ENCODE measurements at regions not wholly inside any gene's neighbourhood (a gene's known extent, or its start where the extent isn't known, plus 50 kb on each side); places are given as distances from the start of the nearest gene placed in this dataset.

- POLR2A ChIA-PET: no interaction called here
- in situ Hi-C loops (cut with MboI): no loop called here
- Histone ChIP-seq H3K4me2 (ENCODE audit: control insufficient read depth, insufficient read depth) (no peak overlapping the region), H3K9ac (ENCODE audit: control insufficient read depth, insufficient read depth, low read length) (no peak overlapping the region), H3K4me3 (no peak overlapping the region), H3K9me3 (replicated peaks; ENCODE audit: control insufficient read depth, insufficient read depth, low read length) (no peaks in the 10 kb centered on the region), H3K4me1 (ENCODE audit: control insufficient read depth, insufficient read depth, low read length) (no peaks in the 10 kb centered on the region), H3K27me3 (replicated peaks in 1 of 2; ENCODE audit: control insufficient read depth in 2 of 2, insufficient read depth in 2 of 2, low read length in 1 of 2) (no peaks in the 10 kb centered on the region), H3K79me2 (ENCODE audit: control insufficient read depth, insufficient read depth, low read length) (no peaks in the 10 kb centered on the region), H3K36me3 (ENCODE audit: control insufficient read depth in 2 of 2, insufficient read depth in 2 of 2, low read length in 1 of 2) (no peaks in the 10 kb centered on the region), H4K20me1 (ENCODE audit: control insufficient read depth, insufficient read depth) (no peaks in the 10 kb centered on the region), H2AFZ (ENCODE audit: control insufficient read depth, low read depth, low read length) (no peak overlapping the region), H3K27ac (ENCODE audit: control insufficient read depth, insufficient read depth) (no peak overlapping the region)
- no peak for DNase-seq (ENCODE audit: low read depth, low spot score)
- CTCF ChIA-PET: no interaction called here
- no peak for FAIRE-seq
- SMC1A ChIA-PET (ENCODE audit: uncharacterized antibody, unreplicated experiment): no interaction called here
- intact Hi-C loops (cut with micrococcal nuclease; ENCODE audit: unreplicated experiment): no loop called here
- BruUV-seq (replicated peaks): no TSS peak
- TF ChIP-seq SMC3 (IDR thresholded peaks at IDR 0.05; ENCODE audit: borderline replicate concordance, low read length) (no peak), DPF2 (IDR thresholded peaks at IDR 0.05) (no peak), ELK1 (IDR thresholded peaks at IDR 0.05; ENCODE audit: low read depth, low read length) (no peak), CBFB (IDR thresholded peaks at IDR 0.05; ENCODE audit: low read depth) (no peak), TCF3 (IDR thresholded peaks at IDR 0.05; ENCODE audit: borderline replicate concordance, insufficient read depth, low read depth, low read length) (no peak), PRDM15 (CRISPR knock-in tag; IDR thresholded peaks at IDR 0.05) (no peak), PAX5 (IDR thresholded peaks at IDR 0.05; ENCODE audit: borderline replicate concordance, low read depth, low read length) (no peak), ETV6 (conservative IDR thresholded peaks at IDR 0.05 in 1 of 2, IDR thresholded peaks at IDR 0.05 in 1 of 2; ENCODE audit: borderline replicate concordance in 1 of 2, low read depth in 1 of 2) (no peak), TBL1XR1 (IDR thresholded peaks at IDR 0.05; ENCODE audit: low read depth, low read length) (no peak), RFX5 (IDR thresholded peaks at IDR 0.05; ENCODE audit: low read depth, low read length) (no peak)
- ATAC-seq: no peak
- RAD21 ChIA-PET (ENCODE audit: unreplicated experiment): no interaction called here
- WGBS (ENCODE audit: insufficient coverage, insufficient replicate concordance, low lambda C conversion rate, missing lambda C conversion rate): 5% methylated on average over 3 of the region's 3 CpGs
These were observed 656.8 kb upstream of the NECTIN3 start for GRCh38 chr3:110414855-110415254.

Measured in GM12878 (cell line).